ENCODE measurements at regions not wholly inside any gene's neighbourhood (a gene's known extent, or its start where the extent isn't known, plus 50 kb on each side); places are given as distances from the start of the nearest gene placed in this dataset.

DNA sequence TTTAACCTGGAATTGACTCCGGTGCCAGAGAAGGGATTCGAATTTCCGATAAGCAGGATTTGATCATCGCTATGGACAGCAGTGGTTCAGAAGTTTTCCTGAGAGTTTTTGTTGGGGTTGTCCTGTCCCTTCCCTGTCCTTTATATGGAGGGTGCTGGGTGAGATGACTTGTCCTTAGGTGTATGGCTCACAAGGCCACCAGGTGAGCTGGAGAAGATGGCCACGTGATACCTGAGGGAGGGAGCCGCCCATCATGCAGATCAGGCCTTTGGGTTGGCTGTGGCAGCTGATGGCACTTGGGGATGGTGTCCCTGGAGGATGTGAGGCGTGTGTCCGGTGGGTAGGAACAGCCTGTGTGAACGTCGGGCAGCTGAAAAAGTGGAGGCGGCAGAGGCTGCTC lies 187.7 kb downstream of the PTPN20 start:
- in situ Hi-C loops (cut with HindIII; ENCODE audit: low sequenced_read_pairs): no loop called here
- DNase-seq (ENCODE audit: low spot score): no peak

DNA sequence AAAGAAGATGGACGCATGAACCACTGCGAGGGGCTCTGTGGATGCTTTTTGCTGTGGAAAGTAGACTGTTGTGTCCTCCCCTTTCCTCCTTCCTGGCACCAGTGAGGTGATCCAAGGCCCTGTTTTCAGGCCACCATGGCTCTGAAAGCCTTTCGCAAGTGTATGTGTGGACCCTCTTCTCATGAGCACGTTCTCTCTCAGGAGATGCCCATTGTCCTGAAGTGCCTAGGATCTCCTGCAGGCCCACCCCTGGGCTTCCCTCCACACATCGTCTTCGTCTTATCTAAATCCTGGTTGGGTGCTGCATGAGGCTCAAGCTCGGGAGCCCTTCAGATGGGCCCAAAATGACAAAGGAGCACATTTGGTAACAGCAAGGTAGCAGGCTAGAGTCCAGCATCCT lies 188.2 kb downstream of the PTPN20 start:
- no peak for DNase-seq (ENCODE audit: low spot score)
- in situ Hi-C loops (cut with HindIII; ENCODE audit: low sequenced_read_pairs): no loop called here

DNA sequence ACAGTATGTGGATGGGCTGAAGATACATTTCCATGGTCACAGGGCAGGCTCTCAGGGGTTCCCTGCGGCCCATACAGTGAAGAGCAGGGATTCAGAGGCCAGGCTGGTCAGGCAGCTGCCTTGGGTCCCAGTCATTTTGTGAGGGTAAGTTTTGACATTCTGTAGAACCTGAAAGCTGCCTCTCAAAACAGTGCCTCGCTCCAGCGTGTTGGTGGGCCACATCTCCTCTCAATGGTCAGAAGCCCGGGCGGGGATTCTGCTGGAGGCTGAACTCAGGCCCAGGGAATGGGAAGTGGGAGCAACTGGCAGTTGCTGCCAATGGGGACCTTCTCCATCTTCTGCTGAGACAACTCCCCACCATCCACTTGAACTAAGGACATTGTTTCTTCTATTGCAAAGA lies 190.0 kb downstream of the PTPN20 start:
- in situ Hi-C loops (cut with HindIII; ENCODE audit: low sequenced_read_pairs): no loop called here
- DNase-seq (ENCODE audit: low spot score): no peak

DNA sequence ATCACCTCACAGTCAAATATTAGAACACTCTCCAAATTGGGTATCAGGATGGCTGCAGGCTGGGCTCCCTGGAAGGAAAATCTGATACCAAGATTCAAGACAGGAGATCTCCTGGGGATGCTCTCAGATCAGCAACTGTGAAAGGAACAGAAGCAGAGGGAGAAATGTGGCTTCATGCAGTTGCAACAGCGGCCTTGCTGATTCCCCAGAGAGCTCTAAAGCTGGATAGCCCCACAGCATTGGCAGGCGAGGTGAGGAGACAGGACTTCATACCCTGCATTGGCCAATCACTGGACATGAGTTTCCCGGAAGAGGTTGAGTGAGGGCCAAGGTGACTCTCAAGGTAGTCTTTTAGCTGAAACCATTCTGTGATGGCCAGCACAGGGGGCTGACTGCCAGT lies 190.6 kb downstream of the PTPN20 start:
- in situ Hi-C loops (cut with HindIII; ENCODE audit: low sequenced_read_pairs): no loop called here
- DNase-seq (ENCODE audit: low spot score): no peak

DNA sequence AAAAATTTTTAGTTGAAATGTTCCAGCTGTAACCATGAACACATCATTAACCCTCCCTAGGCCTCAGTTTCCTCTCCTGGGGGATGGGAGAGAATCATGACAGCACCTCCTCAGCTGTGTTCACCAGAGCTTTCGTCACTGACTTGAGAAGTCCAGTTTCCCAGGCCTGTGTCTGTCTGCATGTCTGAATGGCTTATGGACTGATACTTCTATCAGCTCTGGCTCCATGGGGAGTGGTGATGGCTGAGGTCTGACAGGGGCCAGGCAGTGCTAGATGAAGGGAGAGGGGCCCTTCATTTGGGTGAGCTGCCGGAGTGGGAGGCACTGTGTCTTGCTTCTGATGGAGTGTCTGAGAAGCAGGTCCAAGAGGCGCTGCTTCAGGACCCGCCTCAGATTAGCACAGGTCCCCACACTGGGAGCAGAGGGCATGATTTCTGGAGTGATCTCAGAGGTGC lies 192.9 kb downstream of the PTPN20 start:
- DNase-seq (ENCODE audit: low spot score): no peak
- in situ Hi-C loops (cut with HindIII; ENCODE audit: low sequenced_read_pairs): no loop called here

DNA sequence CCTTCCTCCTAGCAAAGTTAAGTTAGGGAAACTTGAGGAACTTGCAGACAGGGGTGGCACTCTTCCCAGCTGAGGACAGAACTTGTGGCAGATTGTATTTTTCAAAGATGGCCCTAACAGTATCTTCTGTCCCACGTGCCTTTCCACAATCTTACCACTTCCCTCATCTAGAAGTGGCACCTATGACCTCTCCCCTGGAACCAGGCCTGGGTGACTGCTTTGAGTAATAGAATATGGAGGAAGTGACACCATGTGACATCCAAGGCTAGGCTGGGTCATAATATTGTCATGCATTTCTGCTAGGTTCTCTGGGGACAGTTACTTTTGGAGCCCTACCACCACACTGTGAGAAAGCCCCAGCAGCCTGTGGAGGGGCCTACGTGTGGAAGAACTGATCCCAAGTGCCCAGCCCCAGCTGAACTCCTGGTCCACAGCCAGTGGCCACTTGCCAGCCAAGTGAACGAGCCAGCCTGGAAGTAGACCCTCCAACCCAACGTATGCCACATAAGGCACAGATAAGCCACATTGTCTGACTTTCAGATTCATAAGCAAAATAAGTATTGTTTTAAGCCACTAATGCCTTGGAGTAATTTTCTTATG lies 193.7 kb downstream of the PTPN20 start:
- in situ Hi-C loops (cut with HindIII; ENCODE audit: low sequenced_read_pairs): no loop called here
- no peak for DNase-seq (ENCODE audit: low spot score)

DNA sequence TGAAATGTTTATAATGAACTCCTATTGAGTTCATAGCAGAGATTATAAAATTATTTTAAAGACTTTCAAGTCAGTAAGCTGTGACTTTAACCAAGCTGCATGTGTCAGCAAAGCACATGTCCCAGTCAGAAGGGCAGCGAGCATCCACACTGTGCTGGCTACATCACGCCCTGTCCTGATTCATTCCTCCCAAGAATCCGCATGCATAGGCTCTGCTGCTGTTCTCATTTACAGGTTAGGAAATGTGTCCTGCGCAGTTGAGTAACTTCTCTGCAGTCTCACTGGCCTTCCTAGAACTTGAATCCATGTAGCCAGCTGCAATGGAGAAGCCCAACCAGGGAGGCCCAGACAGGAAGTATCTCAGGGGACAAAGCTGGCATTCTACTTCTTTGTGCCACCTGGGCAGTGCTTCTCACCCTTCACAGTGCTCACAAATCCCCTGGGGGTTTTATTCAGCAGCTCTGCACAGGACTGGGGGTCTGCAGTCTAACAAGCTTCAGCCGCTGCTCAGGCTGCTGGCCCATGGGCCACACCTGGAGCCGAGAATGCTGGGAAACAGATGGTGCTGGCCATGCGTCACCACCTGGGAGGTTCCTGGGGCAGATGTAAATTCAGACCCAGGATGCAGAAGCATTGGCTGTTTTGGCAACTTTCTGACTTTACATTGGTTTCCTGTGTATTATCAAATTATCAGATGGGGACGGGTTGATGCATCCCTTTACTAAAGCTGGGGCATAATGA lies 192.8 kb upstream of the GDF10 start:
- in situ Hi-C loops (cut with HindIII; ENCODE audit: low sequenced_read_pairs): no loop called here
- DNase-seq (ENCODE audit: low spot score): no peak

DNA sequence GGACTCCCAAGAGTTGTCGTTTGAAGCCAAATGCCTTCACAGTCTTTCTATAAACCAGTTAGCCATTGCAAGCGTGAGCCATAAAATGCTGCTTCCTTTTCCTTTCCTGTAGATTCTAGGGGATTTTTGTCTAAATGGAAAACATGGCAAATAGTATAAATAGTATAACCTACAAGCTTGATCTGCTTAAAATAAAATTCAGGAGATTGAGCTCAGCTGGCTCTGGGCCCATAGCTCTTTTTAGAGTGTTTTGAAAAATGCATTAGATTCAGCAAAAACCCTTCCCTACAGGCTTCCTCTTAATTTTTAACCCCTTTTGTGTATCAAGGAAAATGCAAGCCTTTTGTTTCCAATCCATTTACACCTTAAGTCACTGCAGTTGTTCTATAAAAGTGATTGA lies 190.1 kb upstream of the GDF10 start:
- no peak for DNase-seq (ENCODE audit: low spot score)
- in situ Hi-C loops (cut with HindIII; ENCODE audit: low sequenced_read_pairs): no loop called here

DNA sequence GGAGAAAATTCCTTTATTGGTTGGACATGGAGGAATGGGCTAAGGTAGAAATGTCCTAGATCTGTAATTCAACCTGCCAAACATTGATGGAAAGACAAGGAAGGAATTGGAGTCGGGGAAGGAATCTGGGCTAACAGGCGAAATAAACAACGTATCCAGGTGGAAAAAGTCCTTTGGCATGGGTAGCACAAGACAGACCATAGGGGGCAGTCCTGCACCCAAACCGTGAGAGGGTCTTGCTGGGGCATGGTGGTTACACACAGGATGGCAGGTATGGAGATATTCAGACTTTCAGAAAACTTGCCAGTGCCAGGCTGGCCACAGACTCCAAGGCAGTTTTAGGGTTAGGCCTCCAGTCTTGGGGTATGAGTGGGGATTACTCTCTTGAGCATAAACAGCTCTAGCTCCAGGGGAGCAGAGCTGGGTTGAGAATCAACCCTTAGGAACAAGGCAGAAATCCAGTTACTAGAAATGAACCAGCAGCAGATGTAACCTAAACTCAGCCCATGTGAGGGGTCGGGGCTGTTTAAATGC lies 188.6 kb upstream of the GDF10 start:
- in situ Hi-C loops (cut with HindIII; ENCODE audit: low sequenced_read_pairs): no loop called here
- no peak for DNase-seq (ENCODE audit: low spot score)

DNA sequence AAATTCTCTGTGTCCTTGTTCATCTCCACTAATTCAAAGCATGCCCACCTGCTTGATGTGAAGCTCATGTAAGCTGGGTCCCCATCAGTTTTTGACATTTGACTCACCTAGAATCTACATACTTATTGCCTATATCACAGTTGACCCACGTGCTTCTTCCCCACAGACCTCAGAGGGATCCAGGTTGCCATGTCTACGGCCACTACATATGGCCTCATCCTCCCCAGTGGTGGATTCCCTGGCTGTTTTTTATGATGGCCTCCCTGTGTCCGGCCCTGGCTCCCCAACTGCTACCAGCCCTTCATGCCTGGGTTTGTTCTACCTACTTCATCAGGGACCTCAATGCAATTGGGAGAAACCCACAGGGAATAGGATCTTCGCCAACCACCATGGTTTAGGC lies 187.4 kb upstream of the GDF10 start:
- DNase-seq (ENCODE audit: low spot score): no peak
- in situ Hi-C loops (cut with HindIII; ENCODE audit: low sequenced_read_pairs): no loop called here

DNA sequence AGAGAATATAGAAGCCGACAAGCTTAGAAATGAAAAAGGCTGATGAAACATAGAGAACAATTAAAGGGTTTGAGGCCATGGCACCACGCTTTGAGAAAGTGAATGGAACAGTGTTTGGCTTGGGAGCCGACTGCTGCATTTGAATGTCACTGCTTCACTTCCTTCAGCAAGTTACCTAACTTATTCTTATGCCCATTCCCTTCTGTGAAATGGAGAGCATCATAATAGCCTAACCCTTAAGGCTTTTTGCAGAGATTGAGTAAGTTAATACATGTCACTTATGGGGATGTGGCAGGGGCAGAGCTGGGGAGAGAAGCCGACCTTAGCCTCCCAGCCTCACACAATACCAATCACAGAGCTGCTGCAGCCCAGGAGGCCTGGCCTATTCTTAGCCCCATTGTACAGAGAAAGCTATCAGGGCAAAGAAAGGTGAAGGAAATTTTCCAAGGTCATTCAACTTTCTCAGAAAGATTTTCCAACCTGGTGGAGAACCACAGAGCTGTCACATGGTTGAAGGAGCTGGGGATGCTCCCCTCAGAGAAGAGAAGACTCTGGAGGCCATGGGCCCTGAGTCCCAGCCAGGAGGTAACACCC lies 186.0 kb upstream of the GDF10 start:
- DNase-seq (ENCODE audit: low spot score): no peak
- in situ Hi-C loops (cut with HindIII; ENCODE audit: low sequenced_read_pairs): no loop called here

DNA sequence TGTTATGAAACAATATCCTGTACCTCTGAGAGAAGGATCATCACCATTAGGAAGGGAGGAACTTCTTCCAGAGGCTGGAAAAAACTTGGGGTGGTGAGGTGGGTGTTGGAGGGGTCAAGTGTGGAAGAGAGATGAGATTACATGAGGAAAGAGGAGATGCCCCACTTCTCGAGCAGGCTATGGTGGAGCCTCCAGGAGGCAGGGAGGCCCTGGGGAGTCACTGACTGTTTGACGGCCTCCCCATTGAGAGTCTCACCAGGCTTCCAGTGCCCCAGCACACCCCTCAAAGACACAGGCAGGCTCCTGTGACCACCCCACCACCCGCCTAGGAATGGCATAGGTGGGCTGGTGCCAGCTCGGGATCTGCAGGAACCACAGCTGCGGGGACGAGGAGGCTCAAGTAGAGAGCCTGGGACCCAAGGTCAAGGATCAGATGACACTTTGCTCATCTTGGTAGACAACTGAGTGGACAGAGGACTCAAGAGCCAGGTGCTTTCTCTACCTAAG lies 185.3 kb upstream of the GDF10 start:
- DNase-seq (ENCODE audit: low spot score): no peak
- in situ Hi-C loops (cut with HindIII; ENCODE audit: low sequenced_read_pairs): no loop called here

DNA sequence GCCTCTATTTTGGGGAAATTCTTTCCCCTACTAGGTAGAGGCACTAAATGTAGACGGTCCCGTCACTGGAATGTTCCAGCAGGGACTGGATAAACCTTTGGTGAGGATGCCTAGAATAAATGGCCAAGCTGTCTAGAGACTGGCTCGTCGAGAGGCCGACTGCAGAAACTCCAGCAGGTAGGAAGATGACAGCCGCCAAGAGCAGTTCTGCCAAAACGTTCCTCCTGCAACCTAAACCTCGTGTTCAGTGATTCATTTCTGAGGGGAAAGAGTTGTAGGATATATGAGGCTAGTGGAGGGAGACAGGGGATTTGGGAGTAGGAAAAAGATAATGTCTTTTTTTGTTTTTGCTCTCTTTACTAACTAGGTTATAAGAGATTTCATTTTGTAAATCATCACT lies 184.7 kb upstream of the GDF10 start:
- DNase-seq (ENCODE audit: low spot score): no peak
- in situ Hi-C loops (cut with HindIII; ENCODE audit: low sequenced_read_pairs): no loop called here

DNA sequence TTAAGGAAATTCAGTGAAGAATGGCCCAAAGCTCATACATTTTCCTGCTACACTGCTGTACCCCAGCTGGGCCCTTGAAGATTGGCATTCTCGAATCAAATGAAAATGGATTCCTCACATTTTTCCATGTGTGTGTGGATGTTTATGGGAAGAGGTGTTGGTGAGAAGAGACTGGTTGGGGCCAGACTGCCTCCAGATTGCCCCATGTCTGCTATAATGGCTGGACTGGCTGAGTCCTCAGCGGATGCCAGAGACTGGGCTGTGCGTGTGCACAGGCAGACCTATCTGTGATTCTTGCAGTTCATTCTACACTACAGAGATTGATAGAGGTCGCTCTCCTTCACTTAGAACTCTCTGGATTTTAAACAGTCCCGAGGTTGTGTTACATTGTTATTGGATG lies 183.6 kb upstream of the GDF10 start:
- in situ Hi-C loops (cut with HindIII; ENCODE audit: low sequenced_read_pairs): no loop called here
- DNase-seq (ENCODE audit: low spot score): no peak

DNA sequence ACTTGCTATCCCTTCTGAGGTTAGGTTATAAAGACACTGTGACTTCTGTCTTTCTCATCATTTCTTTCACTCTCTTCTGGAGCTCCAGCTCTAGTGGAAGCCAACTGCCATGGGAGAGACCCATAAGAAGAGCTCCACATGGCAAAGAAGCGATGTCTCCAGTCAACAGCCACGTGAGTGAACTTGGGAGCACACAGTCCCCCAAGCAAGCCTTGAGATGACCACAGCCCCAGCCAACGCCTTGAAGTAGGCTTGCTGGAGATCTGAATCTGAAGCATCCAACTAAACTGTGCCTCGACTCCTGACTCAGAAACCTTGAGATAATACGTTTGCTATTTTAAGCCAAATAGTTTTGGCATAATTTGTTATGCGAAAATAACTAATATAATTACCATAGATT lies 181.7 kb upstream of the GDF10 start:
- no peak for DNase-seq (ENCODE audit: low spot score)
- in situ Hi-C loops (cut with HindIII; ENCODE audit: low sequenced_read_pairs): no loop called here

DNA sequence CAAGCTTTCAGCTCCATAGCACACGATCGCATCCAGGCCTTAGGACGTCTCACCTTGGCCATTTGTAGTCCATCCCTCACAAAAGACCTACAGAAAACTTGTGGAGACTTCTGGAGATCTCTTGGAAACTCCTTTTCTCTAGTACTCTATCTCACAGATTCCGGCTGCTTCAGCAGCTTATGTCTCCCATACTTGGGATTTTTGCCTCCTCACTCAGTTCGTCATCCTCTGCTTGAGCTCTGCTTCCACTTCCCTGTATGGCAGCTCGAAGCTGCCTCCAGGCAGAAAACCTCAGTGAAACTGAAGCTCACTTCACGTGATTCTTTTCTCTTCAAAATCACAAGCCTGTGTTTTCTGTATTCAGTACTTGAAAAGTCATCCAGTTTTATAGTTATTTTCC lies 178.7 kb upstream of the GDF10 start:
- in situ Hi-C loops (cut with HindIII; ENCODE audit: low sequenced_read_pairs): no loop called here
- DNase-seq (ENCODE audit: low spot score): no peak

DNA sequence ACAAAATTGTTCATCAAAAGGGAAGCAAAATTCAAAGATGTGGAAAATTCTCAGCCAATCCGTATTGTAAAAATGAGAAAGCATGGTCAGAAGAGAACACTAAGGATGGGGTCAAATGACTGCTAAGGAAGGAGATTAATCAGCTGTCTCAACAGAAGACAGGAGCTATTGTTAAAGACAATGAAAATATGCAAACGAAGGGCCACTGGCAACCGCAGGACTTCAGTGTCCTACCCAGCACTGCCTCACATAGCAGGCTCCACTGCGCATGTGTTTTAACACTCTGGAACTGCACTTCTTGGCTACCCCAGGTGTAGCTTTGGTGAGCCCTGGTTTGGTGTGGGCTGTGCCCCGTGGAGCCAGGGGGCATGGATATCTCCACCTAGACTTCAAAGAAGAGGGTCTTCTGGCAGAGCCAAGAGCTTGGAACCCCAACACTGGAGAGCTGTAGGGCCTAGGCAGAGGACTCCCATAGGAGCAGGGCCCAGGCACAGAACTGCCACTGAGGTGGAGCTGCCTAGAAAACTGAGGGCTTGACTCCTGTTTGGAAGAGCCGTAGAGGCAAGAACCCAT lies 176.2 kb upstream of the GDF10 start:
- in situ Hi-C loops (cut with HindIII; ENCODE audit: low sequenced_read_pairs): no loop called here
- DNase-seq (ENCODE audit: low spot score): no peak

DNA sequence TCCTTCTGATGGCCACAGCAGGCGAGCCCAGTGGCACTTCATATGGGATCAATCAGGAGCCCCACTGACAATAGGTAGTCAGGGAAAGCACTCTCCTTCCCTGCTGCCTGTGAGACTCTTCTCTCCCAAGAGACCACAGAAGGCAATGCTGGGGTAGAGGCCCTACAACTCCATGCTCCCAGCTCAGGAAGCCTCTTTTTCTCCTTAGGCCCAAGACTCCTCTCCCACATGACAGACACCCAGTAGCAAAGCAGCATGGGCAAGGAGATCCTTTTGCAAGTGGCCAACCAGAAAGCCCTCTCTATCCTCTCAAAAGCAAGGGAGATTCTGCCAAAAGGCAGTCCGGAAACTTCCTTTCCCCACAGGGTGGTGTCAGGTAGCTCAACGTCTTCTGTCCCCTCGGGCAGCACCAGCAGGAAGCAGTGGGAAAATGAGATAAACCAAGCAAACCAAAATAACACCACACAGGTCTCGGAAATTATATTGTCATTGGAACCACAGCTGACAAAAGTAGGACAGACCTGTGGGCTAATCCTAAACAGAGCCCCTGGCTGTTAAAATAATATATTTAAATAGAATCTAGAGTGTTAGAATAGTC lies 172.7 kb upstream of the GDF10 start:
- DNase-seq (ENCODE audit: low spot score): no peak
- in situ Hi-C loops (cut with HindIII; ENCODE audit: low sequenced_read_pairs): no loop called here

DNA sequence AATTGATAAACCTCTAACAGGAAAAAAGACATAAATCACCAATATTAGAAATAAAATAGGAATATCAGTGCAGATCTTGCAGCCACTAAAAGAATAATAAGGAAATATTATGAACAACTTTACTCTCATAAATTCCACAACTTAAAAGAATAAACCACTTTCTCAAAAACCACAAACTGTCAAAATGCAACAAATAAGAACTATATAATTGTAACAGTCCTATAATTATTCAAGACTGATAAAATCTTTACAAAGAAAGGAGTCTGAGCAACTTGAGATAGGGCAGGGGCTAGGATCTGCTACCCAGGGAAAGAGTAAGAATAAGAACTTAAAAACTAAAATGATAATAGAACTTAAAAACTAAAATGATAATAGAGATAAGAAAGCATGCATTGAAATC lies 169.5 kb upstream of the GDF10 start:
- in situ Hi-C loops (cut with HindIII; ENCODE audit: low sequenced_read_pairs): no loop called here

More for the DNA sequence above, 169.5 kb upstream of the GDF10 start:
- no peak for DNase-seq (ENCODE audit: low spot score)

All from G401 (cell line).